HEK293 (cell line): ENCODE measurements at regions not wholly inside any gene's neighbourhood (a gene's known extent, or its start where the extent isn't known, plus 50 kb on each side); places are given as distances from the start of the nearest gene placed in this dataset.

Experiments
- CTCF ChIA-PET: fragments of 350-600 bp; formaldehyde crosslinking; extraction: SDS; loops from one replicate; lab custom pipeline; 2021; ENCODE audit warnings: antibody characterized with exemption; lab: Yijun Ruan, JAX
- POLR2A ChIA-PET: fragments of 300-600 bp; formaldehyde crosslinking; extraction: SDS; loops from one replicate; lab custom pipeline; 2020; ENCODE audit warnings: antibody characterized with exemption, inconsistent platforms; lab: Yijun Ruan, JAX
- H3K27ac ChIP-seq: fragments of 200-500 bp; sonication (Bioruptor generic); 2 replicates; pipeline ENCODE4 v1.5.1; 2014; ENCODE audit warnings: low read depth, low read length, control low read depth, inconsistent platforms; ENCODE audit errors: extremely low read depth
- H3K36me3 ChIP-seq, 2 experiments: fragments of 200-500 bp in 1 of 2; sonication (Bioruptor generic) in 1 of 2; 1 replicate in 1 of 2; 2 replicates in 1 of 2; pipeline ENCODE4 v1.5.1; 2014 to 2017; ENCODE audit warnings: inconsistent platforms in 2 of 2, low read length in 2 of 2; ENCODE audit not compliant: control insufficient read depth in 2 of 2, insufficient read depth in 1 of 2
- H3K4me1 ChIP-seq: fragments of 200-500 bp; sonication (Bioruptor generic); 2 replicates; pipeline ENCODE4 v1.5.1; 2014; ENCODE audit warnings: mild to moderate bottlenecking, low read length, inconsistent platforms; ENCODE audit not compliant: control insufficient read depth, insufficient read depth
- H3K4me3 ChIP-seq: 2 replicates; pipeline ENCODE4 v1.5.1; 2011; ENCODE audit warnings: low read depth, mild to moderate bottlenecking, control low read depth, low read length, moderate library complexity
- H3K9me3 ChIP-seq: fragments of 200-500 bp; sonication (Bioruptor generic); 2 replicates; pipeline ENCODE4 v1.5.1; 2014; ENCODE audit warnings: low read depth, low read length, inconsistent platforms; ENCODE audit not compliant: control insufficient read depth, insufficient read depth
- KLF10 ChIP-seq: fragments of 450-650 bp; IDR thresholded peaks from 2 replicates; pipeline ENCODE4 v1.5.1; 2018; ENCODE audit warnings: missing biosample characterization, mild to moderate bottlenecking, missing genetic modification characterization
- RBAK ChIP-seq: fragments of 450-650 bp; formaldehyde crosslinking; IDR thresholded peaks from 2 replicates; pipeline ENCODE4 v1.5.1; 2016; ENCODE audit warnings: missing biosample characterization, missing genetic modification characterization
- REST ChIP-seq: fragments of 450-650 bp; formaldehyde crosslinking; IDR thresholded peaks from 2 replicates; pipeline ENCODE4 v1.5.1; 2016; ENCODE audit warnings: missing biosample characterization, missing genetic modification characterization
- ZBTB17 ChIP-seq: fragments of 450-650 bp; formaldehyde crosslinking; IDR thresholded peaks from 2 replicates; pipeline ENCODE4 v1.5.1; 2016; ENCODE audit warnings: missing biosample characterization, missing genetic modification characterization
- ZBTB6 ChIP-seq: fragments of 450-650 bp; formaldehyde crosslinking; IDR thresholded peaks from 2 replicates; pipeline ENCODE4 v1.5.1; 2017; ENCODE audit warnings: missing biosample characterization, missing genetic modification characterization
- ZNF133 ChIP-seq: fragments of 450-650 bp; formaldehyde crosslinking; IDR thresholded peaks from 2 replicates; pipeline ENCODE4 v1.5.1; 2016; ENCODE audit warnings: missing biosample characterization, missing genetic modification characterization
- ZNF157 ChIP-seq: fragments of 450-650 bp; formaldehyde crosslinking; IDR thresholded peaks from 2 replicates; pipeline ENCODE4 v1.5.1; 2016; ENCODE audit warnings: missing biosample characterization, missing genetic modification characterization
- ZNF239 ChIP-seq: fragments of 450-650 bp; formaldehyde crosslinking; IDR thresholded peaks from 2 replicates; pipeline ENCODE4 v1.5.1; 2016; ENCODE audit warnings: missing biosample characterization, missing genetic modification characterization
- ZNF341 ChIP-seq: fragments of 450-650 bp; formaldehyde crosslinking; IDR thresholded peaks from 2 replicates; pipeline ENCODE4; 2016; ENCODE audit warnings: low read depth, missing biosample characterization, missing genetic modification characterization
- ZNF544 ChIP-seq: fragments of 450-650 bp; formaldehyde crosslinking; IDR thresholded peaks from 2 replicates; pipeline ENCODE4 v1.5.0; 2017; ENCODE audit warnings: missing biosample characterization, missing genetic modification characterization
- ZNF580 ChIP-seq: fragments of 450-650 bp; formaldehyde crosslinking; IDR thresholded peaks from 2 replicates; pipeline ENCODE4 v1.5.1; 2016; ENCODE audit warnings: missing biosample characterization, missing genetic modification characterization
- ZNF600 ChIP-seq: fragments of 450-650 bp; formaldehyde crosslinking; IDR thresholded peaks from 2 replicates; pipeline ENCODE4 v1.5.1; 2016; ENCODE audit warnings: missing biosample characterization, missing genetic modification characterization
- ZNF621 ChIP-seq: fragments of 450-650 bp; formaldehyde crosslinking; IDR thresholded peaks from 2 replicates; pipeline ENCODE4 v1.5.1; 2017; ENCODE audit warnings: missing biosample characterization, missing genetic modification characterization
- ZNF626 ChIP-seq: fragments of 450-650 bp; sonication (Bioruptor Pico); formaldehyde crosslinking; IDR thresholded peaks from 2 replicates; pipeline ENCODE4 v1.5.1; 2018; ENCODE audit warnings: missing biosample characterization, missing genetic modification characterization, inconsistent platforms
- ZNF692 ChIP-seq: fragments of 450-650 bp; formaldehyde crosslinking; IDR thresholded peaks from 2 replicates; pipeline ENCODE4 v1.5.1; 2016; ENCODE audit warnings: missing biosample characterization, missing genetic modification characterization
- ZNF76 ChIP-seq: fragments of 450-650 bp; formaldehyde crosslinking; IDR thresholded peaks from 2 replicates; pipeline ENCODE4; 2016; ENCODE audit warnings: low read depth, missing biosample characterization, missing genetic modification characterization, borderline replicate concordance

GRCh38 chr14:53519137-53519536 lies 366.0 kb upstream of the DDHD1 start:
- H3K4me3 ChIP-seq, result no peak overlapping the region
- no peak for TF ChIP-seq ZNF692 (tag by site-specific recombination)
- no peak for TF ChIP-seq KLF10 (tag by site-specific recombination)
- TF ChIP-seq ZNF157 (tag by site-specific recombination), result no peak
- TF ChIP-seq RBAK (tag by site-specific recombination), result no peak
- ChIA-PET POLR2A (no interaction called here), CTCF (interaction anchor here (1.1 kb wide), 1 partner anchor 21 kb away, joined by 3 read pairs; no protein-coding TSS in a partner anchor)
- H3K4me1 ChIP-seq, result no peaks in the 10 kb centered on the region
- no peaks in the 10 kb centered on the region for H3K9me3 ChIP-seq
- H3K36me3 ChIP-seq, result no peaks in the 10 kb centered on the region
- H3K27ac ChIP-seq, result no peak overlapping the region

DNA sequence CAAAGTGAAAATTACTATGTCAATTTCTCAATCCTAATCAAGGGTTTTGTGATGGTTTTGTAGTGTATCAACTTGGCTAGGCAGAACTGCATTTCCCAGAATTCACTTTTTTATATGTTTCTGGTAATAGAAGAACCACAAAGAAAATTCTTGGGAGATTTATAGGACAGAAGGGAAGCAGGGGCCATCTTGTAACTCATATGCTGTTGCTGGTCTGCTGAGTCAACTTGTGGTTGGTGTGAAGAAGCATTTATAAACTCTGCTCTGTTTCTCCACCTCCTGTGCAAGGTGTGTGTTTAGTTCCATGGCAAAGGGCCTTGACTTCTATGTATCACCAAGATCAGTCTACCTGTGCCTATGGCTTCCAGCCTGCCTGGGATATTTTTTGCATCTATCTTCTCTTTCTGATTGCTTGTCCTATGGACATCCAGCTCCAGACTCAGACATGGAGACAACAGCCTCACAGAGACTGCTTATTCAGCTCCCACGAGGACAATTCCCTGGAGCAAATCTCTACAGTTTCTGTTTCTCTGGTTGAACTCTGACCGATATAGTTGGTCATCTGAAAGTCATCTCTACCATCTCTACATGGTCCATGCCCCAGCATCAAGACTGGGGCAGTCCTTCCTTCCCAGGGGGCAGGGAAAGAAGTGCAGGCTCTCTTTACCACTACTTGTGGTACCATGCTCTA lies 364.3 kb upstream of the DDHD1 start:
- Histone ChIP-seq H3K36me3 (no peaks in the 10 kb centered on the region), H3K27ac (no peak overlapping the region), H3K4me1 (no peaks in the 10 kb centered on the region), H3K9me3 (no peaks in the 10 kb centered on the region), H3K4me3 (no peak overlapping the region)
- no peak for TF ChIP-seq ZNF133 (tag by site-specific recombination)
- no peak for TF ChIP-seq ZNF600
- no peak for TF ChIP-seq ZNF580 (tag by site-specific recombination)
- TF ChIP-seq ZBTB17 (tag by site-specific recombination), result no peak
- no peak for TF ChIP-seq ZNF621 (tag by site-specific recombination)
- no peak for TF ChIP-seq ZNF544 (tag by site-specific recombination)
- no peak for TF ChIP-seq ZNF239 (tag by site-specific recombination)
- TF ChIP-seq ZNF626 (tag by site-specific recombination), result no peak
- TF ChIP-seq REST (tag by site-specific recombination), result no peak
- TF ChIP-seq ZNF76, result no peak
- TF ChIP-seq ZNF341, result no peak
- TF ChIP-seq ZBTB6, result no peak
- ChIA-PET POLR2A (no interaction called here), CTCF (no interaction called here)
